GM19455 (cell line): ENCODE measurements at regions not wholly inside any gene's neighbourhood (a gene's known extent, or its start where the extent isn't known, plus 50 kb on each side); places are given as distances from the start of the nearest gene placed in this dataset.

Source experiments
- ATAC-seq: cut with Tn5 transposase; IDR thresholded peaks from one replicate; pipeline ENCODE4 v1.9.1; 2021; ENCODE audit not compliant: unreplicated experiment

- no peak for ATAC-seq
These were observed 80.4 kb upstream of the TECRL start for GRCh38 chr4:64489628-64490027.

- ATAC-seq = no peak
These were observed 70.1 kb upstream of the TECRL start for GRCh38 chr4:64479338-64479737.

GRCh38 chr4:64477127-64477526, 67.9 kb upstream of the TECRL start:
- ATAC-seq = no peak

- no peak for ATAC-seq
These were observed 56.0 kb upstream of the TECRL start for GRCh38 chr4:64465263-64465662.

- no peak for ATAC-seq
These were observed 55.3 kb upstream of the TECRL start for GRCh38 chr4:64464581-64464980.
